SK-N-SH (cell line): ENCODE measurements at regions not wholly inside any gene's neighbourhood (a gene's known extent, or its start where the extent isn't known, plus 50 kb on each side); places are given as distances from the start of the nearest gene placed in this dataset.

ENCODE experiments used
- CTCF ChIA-PET: fragments of 300-600, 350-600 bp; formaldehyde crosslinking; extraction: SDS; loops from one replicate; lab custom pipeline; 2021; lab: Yijun Ruan, JAX
- POLR2A ChIA-PET: fragments of 350-600 bp; sonication (Branson Sonifier 250); formaldehyde crosslinking; extraction: SDS; loops from one replicate; lab custom pipeline; 2020; ENCODE audit warnings: antibody characterized with exemption, inconsistent platforms; lab: Yijun Ruan, JAX
- DNase-seq: peaks from one replicate; pipeline ENCODE4 v3.0.0; 2012
- H2AFZ ChIP-seq: fragments of 200-600 bp; sonication (generic); 2 replicates; pipeline ENCODE4 v1.8.1; 2016; ENCODE audit warnings: antibody characterized with exemption, mild to moderate bottlenecking, low read depth
- H3F3A ChIP-seq: fragments of 200-600 bp; sonication (generic); replicated peaks from 2 replicates; pipeline ENCODE3; 2016; ENCODE audit warnings: antibody characterized with exemption, mild to moderate bottlenecking; ENCODE audit not compliant: insufficient read depth
- H3K27ac ChIP-seq, 2 experiments: fragments of 200-500 bp in 1 of 2; fragments of 200-600 bp in 1 of 2; sonication (Bioruptor generic) in 1 of 2; sonication (generic), shearing (Covaris generic) in 1 of 2; 2 replicates each; pipeline versions ENCODE4 v1.5.1 to v1.6.1; 2014 to 2016; ENCODE audit warnings: low read depth in 2 of 2, inconsistent platforms in 1 of 2, low read length in 1 of 2, mild to moderate bottlenecking in 1 of 2, mixed read lengths in 1 of 2
- H3K27me3 ChIP-seq: fragments of 200-600 bp; sonication (generic), shearing (Covaris generic); 2 replicates; pipeline ENCODE4 v1.6.1; 2016; ENCODE audit warnings: mixed run types; ENCODE audit not compliant: insufficient read depth
- H3K36me3 ChIP-seq, 2 experiments: fragments of 200-500 bp in 1 of 2; fragments of 200-600 bp in 1 of 2; sonication (Bioruptor generic) in 1 of 2; sonication (generic) in 1 of 2; replicated peaks in 1 of 2; 2 replicates each; pipeline versions ENCODE3 to v1.5.1; 2014 to 2016; ENCODE audit warnings: low read length in 1 of 2, mild to moderate bottlenecking in 1 of 2; ENCODE audit not compliant: insufficient read depth in 2 of 2, control insufficient read depth in 1 of 2
- H3K4me1 ChIP-seq, 2 experiments: fragments of 200-500 bp in 1 of 2; fragments of 200-600 bp in 1 of 2; sonication (Bioruptor generic) in 1 of 2; sonication (generic), shearing (Covaris generic) in 1 of 2; 2 replicates each; pipeline versions ENCODE4 v1.5.1 to v1.6.1; 2014 to 2016; ENCODE audit warnings: low read depth in 1 of 2, low read length in 1 of 2, mixed run types in 1 of 2; ENCODE audit not compliant: insufficient read depth in 2 of 2, control insufficient read depth in 1 of 2
- H3K4me2 ChIP-seq: fragments of 200-600 bp; sonication (generic), shearing (Covaris generic); 2 replicates; pipeline ENCODE4 v1.6.1; 2017; ENCODE audit warnings: mixed run types
- H3K4me3 ChIP-seq, 2 experiments: fragments of 200-500 bp in 1 of 2; fragments of 200-600 bp in 1 of 2; sonication (Bioruptor generic) in 1 of 2; sonication (generic), shearing (Covaris generic) in 1 of 2; 2 replicates each; pipeline versions ENCODE4 v1.5.1 to v1.8.1; 2014 to 2016; ENCODE audit warnings: low read depth in 2 of 2, inconsistent platforms in 1 of 2, low read length in 1 of 2, mild to moderate bottlenecking in 1 of 2, mixed read lengths in 1 of 2, moderate library complexity in 1 of 2
- H3K79me2 ChIP-seq: fragments of 200-600 bp; sonication (generic); 2 replicates; pipeline ENCODE4 v1.8.1; 2017; ENCODE audit warnings: mild to moderate bottlenecking; ENCODE audit not compliant: insufficient read depth
- H3K9ac ChIP-seq: fragments of 200-600 bp; sonication (generic); 2 replicates; pipeline ENCODE4 v1.6.1; 2017; ENCODE audit warnings: mixed run types
- H3K9me2 ChIP-seq: fragments of 200-600 bp; sonication (generic); 2 replicates; pipeline ENCODE4 v1.6.1; 2017; ENCODE audit warnings: mixed run types
- H3K9me3 ChIP-seq: fragments of 200-600 bp; sonication (generic); 2 replicates; pipeline ENCODE4 v1.6.1; 2017; ENCODE audit warnings: mixed run types, mild to moderate bottlenecking, moderate library complexity
- H4K20me1 ChIP-seq: fragments of 200-600 bp; sonication (generic); 2 replicates; pipeline ENCODE4 v1.6.1; 2017; ENCODE audit warnings: mild to moderate bottlenecking, mixed run types; ENCODE audit not compliant: insufficient read depth
- FOXJ3 ChIP-seq: sonication (generic); formaldehyde crosslinking; IDR thresholded peaks from 2 replicates; pipeline ENCODE4 v1.5.1; 2020; ENCODE audit warnings: mild to moderate bottlenecking, missing genetic modification reagents
- GABPA ChIP-seq: IDR thresholded peaks from 2 replicates; pipeline ENCODE4 v1.4.0; 2012; ENCODE audit warnings: low read depth, mild to moderate bottlenecking
- MXI1 ChIP-seq: IDR thresholded peaks from 2 replicates; pipeline ENCODE4 v1.6.1; 2012; ENCODE audit warnings: mild to moderate bottlenecking, low read depth, low read length, improper control_type of control experiment
- NRF1 ChIP-seq: IDR thresholded peaks from 2 replicates; pipeline ENCODE4 v1.6.1; 2012; ENCODE audit warnings: low read depth, mild to moderate bottlenecking, low read length
- RAD21 ChIP-seq: IDR thresholded peaks from 2 replicates; pipeline ENCODE4 v1.6.1; 2012; ENCODE audit warnings: mild to moderate bottlenecking, low read length
- RFX5 ChIP-seq: IDR thresholded peaks from 2 replicates; pipeline ENCODE4 v1.6.1; 2012; ENCODE audit warnings: mild to moderate bottlenecking, improper control_type of control experiment, low read length
- RXRA ChIP-seq: IDR thresholded peaks from 2 replicates; pipeline ENCODE4 v1.4.0; 2012; ENCODE audit warnings: low read depth, mild to moderate bottlenecking, borderline replicate concordance
- SIN3A ChIP-seq: IDR thresholded peaks from 2 replicates; pipeline ENCODE4 v1.6.1; 2012; ENCODE audit warnings: low read depth, mild to moderate bottlenecking, low read length, moderate library complexity, borderline replicate concordance
- SMC3 ChIP-seq: IDR thresholded peaks from 2 replicates; pipeline ENCODE4 v1.6.1; 2012; ENCODE audit warnings: low read depth, low read length, improper control_type of control experiment
- TAF1 ChIP-seq: IDR thresholded peaks from 2 replicates; pipeline ENCODE4 v1.6.1; 2012; ENCODE audit warnings: low read depth, mild to moderate bottlenecking, low read length, moderate library complexity, borderline replicate concordance
- TCF12 ChIP-seq: IDR thresholded peaks from 2 replicates; pipeline ENCODE4 v1.4.0; 2012
- USF1 ChIP-seq: IDR thresholded peaks from 2 replicates; pipeline ENCODE4 v1.4.0; 2012; ENCODE audit warnings: low read depth, borderline replicate concordance
- YY1 ChIP-seq: IDR thresholded peaks from 2 replicates; pipeline ENCODE4 v1.4.0; 2012; ENCODE audit warnings: low read depth, mild to moderate bottlenecking
- WGBS: methylation state at CpG from one replicate; pipeline ENCODE4 v1.1.6; 2017; ENCODE audit warnings: low lambda C conversion rate; 5-methylcytosine and 5-hydroxymethylcytosine counted together
- TF ChIP-seq, protein P1 (sequence below): IDR thresholded peaks from 2 replicates; pipeline ENCODE4 v1.6.1; 2012; ENCODE audit warnings: mild to moderate bottlenecking, low read depth, low read length, moderate library complexity
- TF ChIP-seq, protein P2 (sequence below): fragments of 150-350 bp; IDR thresholded peaks from 2 replicates; pipeline ENCODE4 v1.6.1; 2016; ENCODE audit warnings: mild to moderate bottlenecking, low read depth, low read length
- TF ChIP-seq, protein P3 (sequence below): IDR thresholded peaks from 2 replicates; pipeline ENCODE4 v1.4.0; 2012; ENCODE audit warnings: low read depth, borderline replicate concordance

DNA sequence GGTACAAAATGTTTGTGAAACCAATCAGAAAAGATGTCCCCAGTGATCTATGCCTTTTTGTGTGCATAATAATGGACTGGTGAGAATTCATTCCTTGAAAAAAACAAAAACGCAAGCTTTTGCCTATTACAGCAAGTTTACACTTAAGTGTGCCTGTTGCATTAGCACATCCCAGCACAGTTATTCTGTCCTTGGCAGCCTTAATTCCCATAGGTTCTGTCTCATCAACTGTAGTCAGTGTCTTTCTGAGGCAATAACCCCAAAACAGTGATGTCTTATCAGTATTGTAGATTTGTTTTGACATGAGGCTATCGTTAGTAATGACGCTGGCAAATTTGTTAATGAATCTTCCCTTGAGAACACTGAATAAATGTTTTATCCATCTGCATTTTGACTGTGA lies 109.9 kb upstream of the KCTD3 start:
- no peak overlapping the region for H3K9ac ChIP-seq
- POLR2A ChIA-PET, result no interaction called here
- no peaks in the 10 kb centered on the region for H3K27me3 ChIP-seq
- no peaks in the 10 kb centered on the region for H3K79me2 ChIP-seq
- no peak for DNase-seq
- TF ChIP-seq SIN3A, result no peak
- TF ChIP-seq, protein P1, sequence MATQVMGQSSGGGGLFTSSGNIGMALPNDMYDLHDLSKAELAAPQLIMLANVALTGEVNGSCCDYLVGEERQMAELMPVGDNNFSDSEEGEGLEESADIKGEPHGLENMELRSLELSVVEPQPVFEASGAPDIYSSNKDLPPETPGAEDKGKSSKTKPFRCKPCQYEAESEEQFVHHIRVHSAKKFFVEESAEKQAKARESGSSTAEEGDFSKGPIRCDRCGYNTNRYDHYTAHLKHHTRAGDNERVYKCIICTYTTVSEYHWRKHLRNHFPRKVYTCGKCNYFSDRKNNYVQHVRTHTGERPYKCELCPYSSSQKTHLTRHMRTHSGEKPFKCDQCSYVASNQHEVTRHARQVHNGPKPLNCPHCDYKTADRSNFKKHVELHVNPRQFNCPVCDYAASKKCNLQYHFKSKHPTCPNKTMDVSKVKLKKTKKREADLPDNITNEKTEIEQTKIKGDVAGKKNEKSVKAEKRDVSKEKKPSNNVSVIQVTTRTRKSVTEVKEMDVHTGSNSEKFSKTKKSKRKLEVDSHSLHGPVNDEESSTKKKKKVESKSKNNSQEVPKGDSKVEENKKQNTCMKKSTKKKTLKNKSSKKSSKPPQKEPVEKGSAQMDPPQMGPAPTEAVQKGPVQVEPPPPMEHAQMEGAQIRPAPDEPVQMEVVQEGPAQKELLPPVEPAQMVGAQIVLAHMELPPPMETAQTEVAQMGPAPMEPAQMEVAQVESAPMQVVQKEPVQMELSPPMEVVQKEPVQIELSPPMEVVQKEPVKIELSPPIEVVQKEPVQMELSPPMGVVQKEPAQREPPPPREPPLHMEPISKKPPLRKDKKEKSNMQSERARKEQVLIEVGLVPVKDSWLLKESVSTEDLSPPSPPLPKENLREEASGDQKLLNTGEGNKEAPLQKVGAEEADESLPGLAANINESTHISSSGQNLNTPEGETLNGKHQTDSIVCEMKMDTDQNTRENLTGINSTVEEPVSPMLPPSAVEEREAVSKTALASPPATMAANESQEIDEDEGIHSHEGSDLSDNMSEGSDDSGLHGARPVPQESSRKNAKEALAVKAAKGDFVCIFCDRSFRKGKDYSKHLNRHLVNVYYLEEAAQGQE, result no peak
- TF ChIP-seq GABPA, result no peak
- TF ChIP-seq NRF1, result no peak
- no peak for TF ChIP-seq MXI1
- TF ChIP-seq SMC3, result no peak
- TF ChIP-seq, protein P2, sequence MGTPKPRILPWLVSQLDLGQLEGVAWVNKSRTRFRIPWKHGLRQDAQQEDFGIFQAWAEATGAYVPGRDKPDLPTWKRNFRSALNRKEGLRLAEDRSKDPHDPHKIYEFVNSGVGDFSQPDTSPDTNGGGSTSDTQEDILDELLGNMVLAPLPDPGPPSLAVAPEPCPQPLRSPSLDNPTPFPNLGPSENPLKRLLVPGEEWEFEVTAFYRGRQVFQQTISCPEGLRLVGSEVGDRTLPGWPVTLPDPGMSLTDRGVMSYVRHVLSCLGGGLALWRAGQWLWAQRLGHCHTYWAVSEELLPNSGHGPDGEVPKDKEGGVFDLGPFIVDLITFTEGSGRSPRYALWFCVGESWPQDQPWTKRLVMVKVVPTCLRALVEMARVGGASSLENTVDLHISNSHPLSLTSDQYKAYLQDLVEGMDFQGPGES, result no peak
- no peak for TF ChIP-seq RAD21
- no peak for TF ChIP-seq RXRA
- no peak for TF ChIP-seq YY1
- TF ChIP-seq TCF12, result no peak
- no peak for TF ChIP-seq RFX5
- no peak for TF ChIP-seq TAF1
- TF ChIP-seq, protein P3, sequence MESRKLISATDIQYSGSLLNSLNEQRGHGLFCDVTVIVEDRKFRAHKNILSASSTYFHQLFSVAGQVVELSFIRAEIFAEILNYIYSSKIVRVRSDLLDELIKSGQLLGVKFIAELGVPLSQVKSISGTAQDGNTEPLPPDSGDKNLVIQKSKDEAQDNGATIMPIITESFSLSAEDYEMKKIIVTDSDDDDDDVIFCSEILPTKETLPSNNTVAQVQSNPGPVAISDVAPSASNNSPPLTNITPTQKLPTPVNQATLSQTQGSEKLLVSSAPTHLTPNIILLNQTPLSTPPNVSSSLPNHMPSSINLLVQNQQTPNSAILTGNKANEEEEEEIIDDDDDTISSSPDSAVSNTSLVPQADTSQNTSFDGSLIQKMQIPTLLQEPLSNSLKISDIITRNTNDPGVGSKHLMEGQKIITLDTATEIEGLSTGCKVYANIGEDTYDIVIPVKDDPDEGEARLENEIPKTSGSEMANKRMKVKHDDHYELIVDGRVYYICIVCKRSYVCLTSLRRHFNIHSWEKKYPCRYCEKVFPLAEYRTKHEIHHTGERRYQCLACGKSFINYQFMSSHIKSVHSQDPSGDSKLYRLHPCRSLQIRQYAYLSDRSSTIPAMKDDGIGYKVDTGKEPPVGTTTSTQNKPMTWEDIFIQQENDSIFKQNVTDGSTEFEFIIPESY, result no peak
- TF ChIP-seq USF1, result no peak
- TF ChIP-seq FOXJ3 (CRISPR knock-in tag), result no peak
- TF ChIP-seq, all 33 proteins: peak for 0
- Histone ChIP-seq H2AFZ (no peak overlapping the region), H3K36me3 (no peaks in the 10 kb centered on the region), H3F3A (no peaks in the 10 kb centered on the region), H4K20me1 (no peaks in the 10 kb centered on the region), H3K4me1 (no peaks in the 10 kb centered on the region), H3K9me2 (no peaks in the 10 kb centered on the region), H3K4me3 (no peak overlapping the region), H3K27ac (no peak overlapping the region), H3K9me3 (no peaks in the 10 kb centered on the region), H3K4me2 (no peak overlapping the region)
- 36% methylated on average over 3 of the region's 3 CpGs for WGBS
- CTCF ChIA-PET, result no interaction called here
